ENCODE measurements at regions not wholly inside any gene's neighbourhood (a gene's known extent, or its start where the extent isn't known, plus 50 kb on each side); places are given as distances from the start of the nearest gene placed in this dataset.
A peak's percentile ranks its signal among the peaks of the same experiment; 100 is the strongest.

GRCh38 chr3:34203386-34203785 is 405.0 kb downstream of the PDCD6IP start:
- Histone ChIP-seq H3K27ac (ENCODE audit: insufficient read depth in 1 of 2, low read depth in 1 of 2, low read length in 2 of 2, poor library complexity in 1 of 2, severe bottlenecking in 2 of 2) (no peak overlapping the region), H3K36me3 (ENCODE audit: control insufficient read depth in 4 of 4, insufficient read depth in 4 of 4, low read length in 3 of 4) (no peaks in the 10 kb centered on the region), H3K4me1 (ENCODE audit: control extremely low read depth in 1 of 4, control insufficient read depth in 4 of 4, insufficient read depth in 4 of 4, low read length in 3 of 4) (no peaks in the 10 kb centered on the region), H3K4me3 (ENCODE audit: control insufficient read depth in 1 of 7, extremely low read depth in 1 of 7, insufficient read depth in 4 of 7, low read depth in 2 of 7, low read length in 6 of 7) (no peak overlapping the region), H3K9me3 (ENCODE audit: control extremely low read depth in 1 of 5, control insufficient read depth in 4 of 5, insufficient read depth in 2 of 5, low read depth in 1 of 5, low read length in 4 of 5) (peaks cover 0 to 2% (median 0%) of the 10 kb centered on the region in 5 experiments), H3K27me3 (replicated peaks in 2 of 5; ENCODE audit: control insufficient read depth in 4 of 5, insufficient read depth in 5 of 5, low read length in 4 of 5) (no peaks in the 10 kb centered on the region)
- no peak for DNase-seq
- WGBS (ENCODE audit: insufficient coverage), result 100% methylated on average over 1 of the region's 4 CpGs
- POLR2A ChIA-PET, result no interaction called here
- CTCF ChIA-PET, result interaction anchor here (1.5 kb wide), 1 partner anchor 9 kb away, joined by 3 read pairs; no protein-coding TSS in a partner anchor

DNA sequence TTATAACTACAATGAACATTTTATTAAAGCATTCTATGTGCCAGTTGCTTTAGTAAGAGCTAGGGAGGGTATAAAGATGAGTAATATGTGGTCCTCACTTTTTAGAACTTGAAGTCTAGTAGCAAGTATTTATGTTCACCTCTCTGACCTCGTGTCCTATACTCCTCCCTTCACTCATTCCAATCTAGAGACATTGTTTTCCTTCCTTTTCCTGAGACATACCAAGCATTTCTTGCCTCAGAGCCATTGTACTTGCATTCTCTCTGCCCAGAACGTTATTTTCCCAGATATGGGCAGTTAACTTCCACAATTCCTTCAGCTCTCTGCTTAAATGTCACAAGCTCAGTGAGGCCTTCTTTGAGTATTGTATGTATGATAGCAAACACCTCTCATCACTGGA is 408.6 kb downstream of the PDCD6IP start:
- no CpG with 5 or more reads among the region's 2 CpGs for WGBS (ENCODE audit: insufficient coverage)
- CTCF ChIA-PET, result no interaction called here
- POLR2A ChIA-PET, result no interaction called here
- Histone ChIP-seq H3K36me3 (ENCODE audit: control insufficient read depth in 4 of 4, insufficient read depth in 4 of 4, low read length in 3 of 4) (no peaks in the 10 kb centered on the region), H3K9me3 (ENCODE audit: control extremely low read depth in 1 of 5, control insufficient read depth in 4 of 5, insufficient read depth in 2 of 5, low read depth in 1 of 5, low read length in 4 of 5) (no peaks in the 10 kb centered on the region), H3K27ac (ENCODE audit: insufficient read depth in 1 of 2, low read depth in 1 of 2, low read length in 2 of 2, poor library complexity in 1 of 2, severe bottlenecking in 2 of 2) (no peak overlapping the region), H3K27me3 (replicated peaks in 2 of 5; ENCODE audit: control insufficient read depth in 4 of 5, insufficient read depth in 5 of 5, low read length in 4 of 5) (no peaks in the 10 kb centered on the region), H3K4me1 (ENCODE audit: control extremely low read depth in 1 of 4, control insufficient read depth in 4 of 4, insufficient read depth in 4 of 4, low read length in 3 of 4) (peaks cover 0 to 2% (median 0%) of the 10 kb centered on the region in 4 experiments), H3K4me3 (ENCODE audit: control insufficient read depth in 1 of 7, extremely low read depth in 1 of 7, insufficient read depth in 4 of 7, low read depth in 2 of 7, low read length in 6 of 7) (no peak overlapping the region)
- no peak for DNase-seq

- Histone ChIP-seq H3K4me1 (ENCODE audit: control extremely low read depth in 1 of 4, control insufficient read depth in 4 of 4, insufficient read depth in 4 of 4, low read length in 3 of 4) (peaks cover 0 to 7% (median 2%) of the 10 kb centered on the region in 4 experiments), H3K9me3 (ENCODE audit: control extremely low read depth in 1 of 5, control insufficient read depth in 4 of 5, insufficient read depth in 2 of 5, low read depth in 1 of 5, low read length in 4 of 5) (no peaks in the 10 kb centered on the region), H3K27me3 (replicated peaks in 2 of 5; ENCODE audit: control insufficient read depth in 4 of 5, insufficient read depth in 5 of 5, low read length in 4 of 5) (no peaks in the 10 kb centered on the region), H3K27ac (ENCODE audit: insufficient read depth in 1 of 2, low read depth in 1 of 2, low read length in 2 of 2, poor library complexity in 1 of 2, severe bottlenecking in 2 of 2) (no peak overlapping the region), H3K4me3 (ENCODE audit: control insufficient read depth in 1 of 7, extremely low read depth in 1 of 7, insufficient read depth in 4 of 7, low read depth in 2 of 7, low read length in 6 of 7) (no peak overlapping the region), H3K36me3 (ENCODE audit: control insufficient read depth in 4 of 4, insufficient read depth in 4 of 4, low read length in 3 of 4) (no peaks in the 10 kb centered on the region)
- ChIA-PET POLR2A (no interaction called here), CTCF (interaction anchor here (0.7 kb wide), 1 partner anchor 480 kb away, joined by 3 read pairs; no protein-coding TSS in a partner anchor)
- no peak for DNase-seq
- WGBS (ENCODE audit: insufficient coverage), result 82% methylated on average over 1 of the region's 1 CpG
Observed at GRCh38 chr3:34207806-34208205, 409.4 kb downstream of the PDCD6IP start.

- CTCF ChIA-PET, result interaction anchor here (1.4 kb wide), 1 partner anchor 177 kb away, joined by 3 read pairs; no protein-coding TSS in a partner anchor
- WGBS (ENCODE audit: insufficient coverage), result 49% methylated on average over 2 of the region's 2 CpGs
Observed at GRCh38 chr3:34212175-34212574, 413.7 kb downstream of the PDCD6IP start.

DNA sequence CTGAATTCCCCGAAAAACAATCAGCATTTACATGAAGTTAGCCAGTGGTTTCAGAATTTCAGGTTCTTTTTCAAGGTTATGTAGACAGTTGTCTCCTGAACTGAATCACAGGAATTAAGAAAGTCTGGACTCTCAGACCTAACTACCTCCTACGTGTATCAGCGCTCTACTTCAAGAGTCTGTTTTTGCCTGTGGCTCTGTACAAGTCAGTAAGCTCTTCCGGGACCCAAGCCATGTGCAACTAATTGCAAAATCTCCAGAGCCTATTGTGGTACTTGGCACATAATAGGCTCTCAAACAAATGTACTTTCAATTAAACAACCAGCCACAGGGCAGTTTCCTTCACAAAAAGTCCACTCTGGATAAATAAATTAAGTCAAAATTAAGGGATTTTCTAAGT is 414.2 kb downstream of the PDCD6IP start:
- ChIA-PET CTCF (interaction anchor here (1.2 to 1.4 kb wide), 2 partner anchors 13 to 178 kb away, joined by 3 read pairs; no protein-coding TSS in a partner anchor), POLR2A (no interaction called here)
- Histone ChIP-seq H3K27ac (ENCODE audit: insufficient read depth in 1 of 2, low read depth in 1 of 2, low read length in 2 of 2, poor library complexity in 1 of 2, severe bottlenecking in 2 of 2) (no peak overlapping the region), H3K4me1 (ENCODE audit: control extremely low read depth in 1 of 4, control insufficient read depth in 4 of 4, insufficient read depth in 4 of 4, low read length in 3 of 4) (peaks cover 0 to 14% (median 4%) of the 10 kb centered on the region in 4 experiments), H3K27me3 (replicated peaks in 2 of 5; ENCODE audit: control insufficient read depth in 4 of 5, insufficient read depth in 5 of 5, low read length in 4 of 5) (no peaks in the 10 kb centered on the region), H3K4me3 (ENCODE audit: control insufficient read depth in 1 of 7, extremely low read depth in 1 of 7, insufficient read depth in 4 of 7, low read depth in 2 of 7, low read length in 6 of 7) (no peak overlapping the region), H3K36me3 (ENCODE audit: control insufficient read depth in 4 of 4, insufficient read depth in 4 of 4, low read length in 3 of 4) (no peaks in the 10 kb centered on the region), H3K9me3 (ENCODE audit: control extremely low read depth in 1 of 5, control insufficient read depth in 4 of 5, insufficient read depth in 2 of 5, low read depth in 1 of 5, low read length in 4 of 5) (no peaks in the 10 kb centered on the region)
- 98% methylated on average over 4 of the region's 4 CpGs for WGBS (ENCODE audit: insufficient coverage)
- no peak for DNase-seq

More at GRCh38 chr3:34212175-34212574, 413.7 kb downstream of the PDCD6IP start:
- POLR2A ChIA-PET, result no interaction called here
- peaks cover 0 to 14% (median 4%) of the 10 kb centered on the region in 4 experiments for H3K4me1 ChIP-seq (ENCODE audit: control extremely low read depth in 1 of 4, control insufficient read depth in 4 of 4, insufficient read depth in 4 of 4, low read length in 3 of 4)
- peak in 2 of 3 donors; percentile 31 to 38 for DNase-seq
- no peaks in the 10 kb centered on the region for H3K36me3 ChIP-seq (ENCODE audit: control insufficient read depth in 4 of 4, insufficient read depth in 4 of 4, low read length in 3 of 4)
- H3K27ac ChIP-seq (ENCODE audit: insufficient read depth in 1 of 2, low read depth in 1 of 2, low read length in 2 of 2, poor library complexity in 1 of 2, severe bottlenecking in 2 of 2), result no peak overlapping the region
- no peaks in the 10 kb centered on the region for H3K9me3 ChIP-seq (ENCODE audit: control extremely low read depth in 1 of 5, control insufficient read depth in 4 of 5, insufficient read depth in 2 of 5, low read depth in 1 of 5, low read length in 4 of 5)
- H3K4me3 ChIP-seq (ENCODE audit: control insufficient read depth in 1 of 7, extremely low read depth in 1 of 7, insufficient read depth in 4 of 7, low read depth in 2 of 7, low read length in 6 of 7), result no peak overlapping the region
- H3K27me3 ChIP-seq (replicated peaks in 2 of 5; ENCODE audit: control insufficient read depth in 4 of 5, insufficient read depth in 5 of 5, low read length in 4 of 5), result no peaks in the 10 kb centered on the region

DNA sequence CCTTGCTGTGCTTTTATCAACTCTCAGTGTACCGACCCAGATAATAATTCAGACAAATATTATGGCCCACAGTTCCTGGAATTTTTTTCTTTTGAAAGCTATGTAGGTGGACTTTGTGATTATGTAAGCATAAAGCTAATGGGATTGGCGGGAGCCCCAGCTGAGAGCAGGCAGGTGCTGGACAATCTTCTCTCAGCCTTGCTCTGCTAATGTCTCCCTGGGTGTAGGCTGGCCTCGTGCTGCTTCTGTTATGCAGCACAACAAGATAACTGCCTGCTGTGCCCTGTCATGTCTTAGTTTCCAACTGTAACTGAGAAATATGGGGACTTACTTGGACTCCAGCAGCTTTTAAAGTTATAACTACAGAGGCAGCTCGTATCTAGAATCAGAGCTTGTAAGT is 415.0 kb downstream of the PDCD6IP start:
- no peaks in the 10 kb centered on the region for H3K9me3 ChIP-seq (ENCODE audit: control extremely low read depth in 1 of 5, control insufficient read depth in 4 of 5, insufficient read depth in 2 of 5, low read depth in 1 of 5, low read length in 4 of 5)
- 89% methylated on average over 3 of the region's 4 CpGs for WGBS (ENCODE audit: insufficient coverage)
- H3K27ac ChIP-seq (ENCODE audit: insufficient read depth in 1 of 2, low read depth in 1 of 2, low read length in 2 of 2, poor library complexity in 1 of 2, severe bottlenecking in 2 of 2), result no peak overlapping the region
- DNase-seq, result no peak
- ChIA-PET CTCF (interaction anchor here (1.2 to 2.0 kb wide), 2 partner anchors 14 to 47 kb away, joined by 3 to 5 read pairs; no protein-coding TSS in a partner anchor), POLR2A (no interaction called here)
- no peaks in the 10 kb centered on the region for H3K27me3 ChIP-seq (replicated peaks in 2 of 5; ENCODE audit: control insufficient read depth in 4 of 5, insufficient read depth in 5 of 5, low read length in 4 of 5)
- H3K36me3 ChIP-seq (ENCODE audit: control insufficient read depth in 4 of 4, insufficient read depth in 4 of 4, low read length in 3 of 4), result no peaks in the 10 kb centered on the region
- H3K4me1 ChIP-seq (ENCODE audit: control extremely low read depth in 1 of 4, control insufficient read depth in 4 of 4, insufficient read depth in 4 of 4, low read length in 3 of 4), result peaks cover 0 to 14% (median 4%) of the 10 kb centered on the region in 4 experiments
- no peak overlapping the region for H3K4me3 ChIP-seq (ENCODE audit: control insufficient read depth in 1 of 7, extremely low read depth in 1 of 7, insufficient read depth in 4 of 7, low read depth in 2 of 7, low read length in 6 of 7)

DNA sequence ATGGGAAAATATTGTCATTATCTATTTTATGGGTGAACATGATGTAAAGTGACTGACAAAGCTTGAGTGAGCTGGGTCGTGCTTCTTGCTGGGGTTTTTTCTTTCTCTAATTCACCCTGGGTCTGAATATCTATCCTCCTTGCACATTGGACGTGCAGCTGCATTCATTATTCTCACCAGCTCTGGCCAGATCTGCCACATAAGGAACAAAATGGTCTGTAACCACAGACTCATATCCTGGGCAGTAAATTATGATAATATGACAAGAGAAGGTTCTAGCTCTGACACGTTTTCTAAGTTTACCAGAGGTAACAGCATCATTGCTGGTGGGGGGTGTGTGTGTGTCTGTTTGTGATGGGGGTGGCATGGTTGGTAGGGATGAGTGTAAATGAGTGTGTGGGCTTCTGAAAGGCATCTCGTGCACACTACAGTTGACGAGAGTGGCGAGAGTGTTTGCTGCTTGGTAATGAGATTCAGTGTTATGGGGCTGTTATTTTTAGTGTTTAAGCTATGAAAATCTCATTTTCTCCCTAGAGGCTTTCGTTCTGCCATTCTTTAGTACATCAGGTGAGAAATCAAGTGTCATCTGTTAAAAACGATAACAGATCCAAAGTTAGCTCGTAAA is 418.4 kb downstream of the PDCD6IP start:
- Histone ChIP-seq H3K27ac (ENCODE audit: insufficient read depth in 1 of 2, low read depth in 1 of 2, low read length in 2 of 2, poor library complexity in 1 of 2, severe bottlenecking in 2 of 2) (no peak overlapping the region), H3K4me3 (ENCODE audit: control insufficient read depth in 1 of 7, extremely low read depth in 1 of 7, insufficient read depth in 4 of 7, low read depth in 2 of 7, low read length in 6 of 7) (no peak overlapping the region), H3K4me1 (ENCODE audit: control extremely low read depth in 1 of 4, control insufficient read depth in 4 of 4, insufficient read depth in 4 of 4, low read length in 3 of 4) (peaks cover 0 to 15% (median 4%) of the 10 kb centered on the region in 4 experiments), H3K36me3 (ENCODE audit: control insufficient read depth in 4 of 4, insufficient read depth in 4 of 4, low read length in 3 of 4) (no peaks in the 10 kb centered on the region), H3K27me3 (replicated peaks in 2 of 5; ENCODE audit: control insufficient read depth in 4 of 5, insufficient read depth in 5 of 5, low read length in 4 of 5) (no peaks in the 10 kb centered on the region), H3K9me3 (ENCODE audit: control extremely low read depth in 1 of 5, control insufficient read depth in 4 of 5, insufficient read depth in 2 of 5, low read depth in 1 of 5, low read length in 4 of 5) (no peaks in the 10 kb centered on the region)
- CTCF ChIA-PET, result no interaction called here
- POLR2A ChIA-PET, result no interaction called here
- peak in 2 of 3 donors; percentile 42 to 72 for DNase-seq
- WGBS (ENCODE audit: insufficient coverage), result 61% methylated on average over 4 of the region's 9 CpGs
